WTC11 (cell line): ENCODE measurements at regions not wholly inside any gene's neighbourhood (a gene's known extent, or its start where the extent isn't known, plus 50 kb on each side); places are given as distances from the start of the nearest gene placed in this dataset.

Source experiments
- ATAC-seq: fragments of 200-7000 bp; cut with Tn5 transposase; 2 replicates; pipeline ENCODE4 v1.10.0; 2021; ENCODE audit warnings: mild to moderate bottlenecking, moderate library complexity
- CTCF ChIA-PET: fragments of 300-600 bp; sonication (Branson Sonifier 250); formaldehyde crosslinking; loops from one replicate; lab custom pipeline; 2021; ENCODE audit warnings: antibody characterized with exemption; lab: Charles Lee
- POLR2A ChIA-PET: fragments of 350-600 bp; sonication (Branson Sonifier 250); formaldehyde crosslinking; loops from one replicate; lab custom pipeline; 2021; ENCODE audit warnings: antibody characterized with exemption; lab: Charles Lee
- DNase-seq: peaks from one replicate; pipeline ENCODE4 v3.0.0; 2021; ENCODE audit warnings: low spot score
- H3K27ac Mint-ChIP-seq: 2 replicates; pipeline ENCODE4 v1.8.0; 2021; ENCODE audit warnings: mixed read lengths
- H3K27me3 Mint-ChIP-seq: 2 replicates; pipeline ENCODE4 v1.8.0; 2021; ENCODE audit warnings: low read depth, mild to moderate bottlenecking, moderate library complexity, mixed read lengths
- H3K36me3 Mint-ChIP-seq: 2 replicates; pipeline ENCODE4 v1.8.0; 2021; ENCODE audit warnings: mixed read lengths
- H3K4me1 Mint-ChIP-seq: 2 replicates; pipeline ENCODE4 v1.8.0; 2022; ENCODE audit warnings: mixed read lengths
- H3K4me3 Mint-ChIP-seq: 2 replicates; pipeline ENCODE4 v1.8.0; 2021; ENCODE audit warnings: mild to moderate bottlenecking, moderate library complexity, mixed read lengths
- H3K9me3 Mint-ChIP-seq: 2 replicates; pipeline ENCODE4 v1.8.0; 2021; ENCODE audit warnings: mixed read lengths
- AR ChIP-seq: fragments of 250-450 bp; sonication (Bioruptor Pico); IDR thresholded peaks from 2 replicates; pipeline ENCODE4 v1.9.0; 2021; ENCODE audit warnings: mild to moderate bottlenecking
- ARID4B ChIP-seq: sonication (generic); formaldehyde crosslinking; IDR thresholded peaks from 2 replicates; pipeline ENCODE4 v1.8.0; 2023; ENCODE audit warnings: missing genetic modification reagents, mild to moderate bottlenecking, borderline replicate concordance
- ATF6 ChIP-seq: sonication (generic); formaldehyde crosslinking; IDR thresholded peaks from 2 replicates; pipeline ENCODE4 v1.8.1; 2023; ENCODE audit warnings: mild to moderate bottlenecking, missing genetic modification reagents
- E2F5 ChIP-seq: sonication (generic); formaldehyde crosslinking; IDR thresholded peaks from 2 replicates; pipeline ENCODE4 v1.8.1; 2022; ENCODE audit warnings: mild to moderate bottlenecking, moderate library complexity, missing genetic modification reagents
- ETV6 ChIP-seq: sonication (generic); formaldehyde crosslinking; IDR thresholded peaks from 2 replicates; pipeline ENCODE4 v1.8.1; 2022; ENCODE audit warnings: mild to moderate bottlenecking, missing genetic modification reagents
- FOXJ3 ChIP-seq: sonication (generic); formaldehyde crosslinking; IDR thresholded peaks from 2 replicates; pipeline ENCODE4 v1.9.0; 2021; ENCODE audit warnings: missing genetic modification reagents, mild to moderate bottlenecking, borderline replicate concordance
- FOXP4 ChIP-seq: sonication (generic); formaldehyde crosslinking; IDR thresholded peaks from 2 replicates; pipeline ENCODE4 v1.8.0; 2022; ENCODE audit warnings: mild to moderate bottlenecking, missing genetic modification reagents
- NFATC4 ChIP-seq: fragments of 250-450 bp; sonication (Bioruptor Pico); IDR thresholded peaks from 2 replicates; pipeline ENCODE4 v1.9.0; 2021; ENCODE audit warnings: mild to moderate bottlenecking
- PRRX2 ChIP-seq: fragments of 250-450 bp; sonication (Bioruptor Pico); IDR thresholded peaks from 2 replicates; pipeline ENCODE4 v1.8.0; 2021; ENCODE audit warnings: mild to moderate bottlenecking
- TEAD1 ChIP-seq: sonication (generic); formaldehyde crosslinking; IDR thresholded peaks from 2 replicates; pipeline ENCODE4 v1.8.0; 2022; ENCODE audit warnings: mild to moderate bottlenecking, missing genetic modification reagents
- USF1 ChIP-seq: sonication (generic); formaldehyde crosslinking; IDR thresholded peaks from 2 replicates; pipeline ENCODE4 v1.8.0; 2022; ENCODE audit warnings: mild to moderate bottlenecking, missing genetic modification reagents
- ZNF281 ChIP-seq: sonication (generic); formaldehyde crosslinking; IDR thresholded peaks from 2 replicates; pipeline ENCODE4 v1.8.0; 2023; ENCODE audit warnings: mild to moderate bottlenecking, missing genetic modification reagents
- ZNF512 ChIP-seq: sonication (generic); formaldehyde crosslinking; IDR thresholded peaks from 2 replicates; pipeline ENCODE4 v1.8.1; 2022; ENCODE audit warnings: missing genetic modification reagents, borderline replicate concordance
- ZNF671 ChIP-seq: fragments of 250-450 bp; sonication (Bioruptor Pico); IDR thresholded peaks from 2 replicates; pipeline ENCODE4 v1.8.0; 2021; ENCODE audit warnings: mild to moderate bottlenecking

- no peak for TF ChIP-seq ZNF512 (CRISPR knock-in tag)
- no peak for TF ChIP-seq ATF6 (CRISPR knock-in tag)
- TF ChIP-seq FOXP4 (CRISPR knock-in tag): no peak
- no peak for TF ChIP-seq TEAD1 (CRISPR knock-in tag)
- TF ChIP-seq USF1: no peak
- no peak for TF ChIP-seq ZNF281
- no peak for TF ChIP-seq ARID4B (CRISPR knock-in tag)
- no peak for TF ChIP-seq E2F5 (CRISPR knock-in tag)
- no peak for TF ChIP-seq FOXJ3 (CRISPR knock-in tag)
Observed at GRCh38 chr2:238730001-238730669, 117.8 kb upstream of the TWIST2 start (continued).

- no peaks in the 10 kb centered on the region; the same call in 1 of the 2 replicates for H3K27me3 Mint-ChIP-seq
- no peak overlapping the region for H3K4me3 Mint-ChIP-seq
- H3K27ac Mint-ChIP-seq: no peak overlapping the region
- POLR2A ChIA-PET: no interaction called here
- no peaks in the 10 kb centered on the region for H3K36me3 Mint-ChIP-seq
- H3K4me1 Mint-ChIP-seq: no peaks in the 10 kb centered on the region
- DNase-seq: no peak
- H3K9me3 Mint-ChIP-seq: peaks cover 4% of the 10 kb centered on the region
- CTCF ChIA-PET: interaction anchor here (1.5 to 3.3 kb wide), 2 partner anchors 9 to 11 kb away, joined by 5 to 10 read pairs; no protein-coding TSS in a partner anchor
- ATAC-seq: no peak
- TF ChIP-seq ETV6 (CRISPR knock-in tag) (no peak), ZNF671 (CRISPR knock-in tag) (no peak), ZNF512 (CRISPR knock-in tag) (no peak), PRRX2 (CRISPR knock-in tag) (no peak), AR (no peak), NFATC4 (CRISPR knock-in tag) (no peak)
Observed at GRCh38 chr2:238730881-238731280, 117.0 kb upstream of the TWIST2 start.
